GM20431 (cell line): ENCODE measurements at regions not wholly inside any gene's neighbourhood (a gene's known extent, or its start where the extent isn't known, plus 50 kb on each side); places are given as distances from the start of the nearest gene placed in this dataset.

Experiments used
- in situ Hi-C: fragments of 300-500 bp; cut with MseI, MboI; formaldehyde crosslinking; loops from one replicate; pipeline ENCODE4 v1.15.0; 2020; ENCODE audit warnings: low sequenced_read_pairs; ENCODE audit not compliant: unreplicated experiment

DNA sequence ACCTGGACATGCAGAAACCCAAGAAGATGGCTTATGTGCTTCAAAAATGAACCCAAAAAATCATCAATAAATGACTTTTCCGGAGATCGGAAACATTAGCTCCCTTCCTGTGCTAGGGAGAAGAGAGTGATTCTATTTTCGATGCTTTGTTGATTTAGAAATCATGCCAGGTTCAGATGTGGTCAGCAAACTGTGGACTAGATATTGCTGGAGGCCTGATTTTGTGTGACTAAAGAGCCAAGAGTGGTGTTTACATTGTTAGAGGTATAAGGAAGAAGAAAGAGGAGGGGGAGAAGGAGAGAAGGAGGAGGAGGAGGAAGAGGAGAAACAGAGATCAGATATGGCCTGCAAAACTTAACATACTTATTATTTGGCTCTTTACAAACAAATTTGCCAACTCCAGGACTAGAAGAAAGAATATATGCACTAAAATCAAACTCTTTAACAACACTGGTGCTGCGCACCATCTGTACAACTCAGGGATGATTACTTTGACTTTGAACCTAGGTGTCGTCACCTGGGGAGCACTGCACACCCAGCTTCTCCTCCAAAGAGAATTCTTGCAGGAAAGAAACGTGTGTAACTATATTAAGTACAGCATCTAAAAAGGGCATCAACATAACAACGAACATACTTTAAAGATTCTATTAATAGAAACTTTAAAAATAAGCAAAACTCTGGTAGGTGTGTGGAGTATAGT is 664.9 kb upstream of the LCORL start:
- in situ Hi-C loops: no loop called here

DNA sequence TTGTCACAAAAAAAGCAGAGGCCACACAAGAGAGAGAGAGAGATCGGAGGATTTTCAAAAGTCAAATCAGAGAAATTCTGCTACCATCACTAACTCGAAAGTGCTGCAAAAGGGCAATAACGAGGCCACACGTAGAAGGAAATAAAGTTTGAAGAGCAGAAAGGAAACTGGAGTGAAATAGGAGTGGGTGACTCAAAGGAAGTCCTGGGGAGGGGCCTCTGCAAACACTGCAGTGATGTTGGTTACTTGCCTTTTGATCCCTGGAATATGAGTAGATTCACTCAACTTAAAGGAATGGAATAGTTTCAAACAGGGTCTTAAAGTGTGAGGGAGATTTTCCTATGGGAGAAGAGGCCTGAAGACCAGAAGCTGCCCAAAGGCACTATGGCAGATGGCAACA is 663.4 kb upstream of the LCORL start:
- in situ Hi-C loops: no loop called here

DNA sequence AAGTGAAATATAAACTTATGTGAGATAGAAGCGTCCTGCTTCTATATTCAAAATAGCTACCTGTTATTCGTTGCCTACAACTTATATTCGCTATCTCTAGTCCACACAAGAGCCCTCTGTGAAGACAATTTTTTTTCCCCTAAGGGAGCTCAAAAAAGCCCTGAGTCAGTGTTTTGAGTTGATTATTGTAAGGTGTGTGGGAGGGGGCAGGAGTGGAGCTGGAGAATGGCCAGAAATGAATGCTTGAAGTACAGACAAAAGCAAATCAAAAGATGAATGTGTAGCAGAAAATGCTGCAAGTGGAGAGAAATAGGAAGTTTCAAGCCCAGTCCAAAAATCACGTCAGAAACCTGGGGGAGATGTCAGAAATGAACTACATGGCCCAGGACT is 655.0 kb upstream of the LCORL start:
- in situ Hi-C loops: no loop called here

DNA sequence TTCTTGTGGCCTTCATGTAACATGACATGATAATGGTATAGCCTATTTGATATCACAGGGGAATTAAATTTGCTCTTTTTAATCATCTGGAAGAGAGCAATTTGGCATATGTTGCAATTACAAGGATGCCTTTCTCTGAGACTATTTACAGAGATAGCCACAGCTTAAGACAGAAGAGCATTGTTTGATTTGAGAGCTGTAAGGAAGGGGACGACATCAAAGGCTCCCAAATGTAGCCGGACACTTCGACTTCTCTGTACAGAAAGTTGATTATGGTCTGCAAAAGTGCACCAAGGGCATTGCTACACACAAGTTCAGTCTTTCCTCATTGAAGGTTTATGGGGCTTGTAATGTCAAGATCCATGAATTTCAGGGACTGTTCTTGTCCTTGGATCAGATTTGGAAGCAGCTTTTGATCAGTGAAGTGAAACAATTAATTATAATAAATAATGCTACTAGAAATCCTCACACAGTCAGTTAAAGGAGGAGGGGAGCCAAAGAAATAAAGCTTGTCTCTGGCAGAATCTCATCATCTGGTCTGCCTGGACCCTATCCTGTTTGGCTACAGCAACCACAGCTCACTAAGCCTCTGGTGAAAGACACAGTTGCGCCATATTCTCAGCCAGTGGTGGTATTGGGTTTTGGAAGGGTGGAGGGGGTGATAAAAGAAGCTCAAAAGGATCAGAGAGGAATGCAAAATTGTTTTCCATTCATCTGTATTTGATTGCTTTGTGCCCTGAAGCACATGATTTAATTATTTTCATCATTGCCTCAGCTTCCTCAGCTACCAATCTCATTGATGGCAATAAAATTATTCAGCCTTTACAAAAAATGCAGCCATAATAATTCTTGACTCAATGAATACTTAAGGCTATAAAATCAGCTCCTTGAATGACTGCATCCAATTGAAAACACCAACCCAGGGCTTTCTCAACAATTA is 654.3 kb upstream of the LCORL start:
- in situ Hi-C loops: no loop called here

DNA sequence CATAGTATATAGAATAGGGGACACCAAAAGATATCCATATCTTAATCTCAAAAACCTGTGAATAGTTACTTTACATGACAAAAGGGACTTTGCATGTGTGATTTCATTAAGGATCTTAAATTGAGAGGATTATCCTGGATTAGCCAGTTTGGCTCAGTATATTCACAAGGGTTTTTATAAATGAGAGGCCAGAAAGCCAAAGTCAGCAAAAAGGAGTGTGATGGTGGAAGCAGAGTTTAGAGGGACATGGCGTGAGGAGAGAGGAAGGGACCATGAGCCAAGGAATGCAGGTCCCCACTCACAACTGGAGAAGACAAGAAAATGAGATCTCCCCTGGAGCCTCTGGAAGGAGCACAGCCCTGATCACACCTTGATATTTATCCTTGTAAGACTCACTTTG is 648.5 kb upstream of the LCORL start:
- in situ Hi-C loops: no loop called here

DNA sequence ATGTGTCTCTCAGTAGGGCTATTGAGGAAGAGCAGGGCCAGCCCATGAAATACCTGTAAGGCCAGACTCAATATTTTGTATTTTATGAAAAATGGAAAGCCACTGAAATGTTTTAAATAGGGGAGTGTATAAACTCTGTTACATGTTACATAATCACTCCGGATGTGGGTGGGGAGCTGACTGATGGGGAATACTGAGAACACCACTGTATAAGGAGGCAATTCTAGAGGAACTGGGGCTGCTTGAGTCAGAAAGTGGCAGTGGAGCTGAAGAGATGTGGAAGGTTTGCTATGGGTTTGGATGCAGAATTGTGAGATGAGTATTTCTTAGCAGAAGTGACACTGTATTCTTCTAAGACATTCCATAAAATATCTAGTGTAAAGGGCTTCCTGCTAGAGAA is 647.8 kb upstream of the LCORL start:
- in situ Hi-C loops: no loop called here

- in situ Hi-C loops: no loop called here
These were observed 644.8 kb upstream of the LCORL start for GRCh38 chr4:18666322-18666721.

DNA sequence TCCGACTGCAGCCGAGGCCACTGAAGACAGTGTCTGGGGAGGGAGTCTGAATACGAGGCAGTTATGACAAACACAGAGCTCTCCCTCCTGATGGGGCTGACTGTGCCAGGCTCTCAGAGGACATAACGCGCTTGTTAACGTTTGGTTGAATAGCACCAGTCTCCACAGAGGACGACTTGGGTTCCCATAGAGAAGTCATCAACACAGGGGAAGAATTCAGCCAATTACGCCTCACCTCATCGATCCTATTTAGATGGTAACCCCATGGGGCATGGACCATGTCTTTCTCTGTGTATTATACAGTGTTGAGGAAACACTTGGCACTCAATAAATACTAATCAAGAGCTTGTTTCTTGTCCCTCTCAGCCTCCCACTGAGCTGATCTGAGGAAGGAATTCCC is 642.6 kb upstream of the LCORL start:
- in situ Hi-C loops: no loop called here

DNA sequence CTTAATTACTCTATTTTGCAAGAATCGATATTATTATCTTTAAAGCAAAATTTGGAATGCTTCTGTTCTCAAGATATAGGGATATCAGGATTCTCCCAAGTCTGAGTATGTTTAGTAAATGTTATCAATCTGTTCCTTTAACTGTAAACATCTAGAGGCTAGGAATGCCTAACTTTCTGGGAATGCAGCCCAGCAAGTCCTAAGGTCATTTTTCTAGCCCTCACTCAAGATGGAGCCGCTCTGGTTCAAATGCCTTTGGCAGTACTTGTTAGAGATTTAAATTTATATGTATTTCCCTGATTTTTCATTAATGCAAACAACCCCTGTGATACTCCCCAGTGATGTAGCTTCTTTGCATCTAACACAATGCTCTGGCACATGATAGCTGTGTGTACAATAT is 623.8 kb upstream of the LCORL start:
- in situ Hi-C loops: no loop called here

GRCh38 chr4:18641334-18641733 is 619.8 kb upstream of the LCORL start:
- in situ Hi-C loops: no loop called here

DNA sequence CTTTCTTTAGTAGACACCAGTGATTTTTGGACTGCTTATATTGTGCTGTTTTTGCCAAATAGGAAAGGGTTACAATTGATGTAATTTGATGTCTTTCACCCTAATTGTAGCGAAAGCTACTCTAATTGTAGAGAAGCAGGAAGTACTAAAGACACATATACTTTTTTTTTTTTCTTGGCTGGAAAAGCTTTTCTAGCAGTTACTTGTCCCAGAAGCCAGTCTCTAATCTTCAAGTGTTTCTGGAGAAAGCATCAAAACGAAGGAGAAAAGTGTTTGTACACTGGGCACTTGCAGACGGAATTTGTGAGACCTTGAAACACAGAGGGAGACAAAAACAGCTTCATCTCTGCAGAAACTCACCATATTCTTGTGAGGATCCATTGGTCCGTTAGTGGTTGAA is 616.5 kb upstream of the LCORL start:
- in situ Hi-C loops: no loop called here

DNA sequence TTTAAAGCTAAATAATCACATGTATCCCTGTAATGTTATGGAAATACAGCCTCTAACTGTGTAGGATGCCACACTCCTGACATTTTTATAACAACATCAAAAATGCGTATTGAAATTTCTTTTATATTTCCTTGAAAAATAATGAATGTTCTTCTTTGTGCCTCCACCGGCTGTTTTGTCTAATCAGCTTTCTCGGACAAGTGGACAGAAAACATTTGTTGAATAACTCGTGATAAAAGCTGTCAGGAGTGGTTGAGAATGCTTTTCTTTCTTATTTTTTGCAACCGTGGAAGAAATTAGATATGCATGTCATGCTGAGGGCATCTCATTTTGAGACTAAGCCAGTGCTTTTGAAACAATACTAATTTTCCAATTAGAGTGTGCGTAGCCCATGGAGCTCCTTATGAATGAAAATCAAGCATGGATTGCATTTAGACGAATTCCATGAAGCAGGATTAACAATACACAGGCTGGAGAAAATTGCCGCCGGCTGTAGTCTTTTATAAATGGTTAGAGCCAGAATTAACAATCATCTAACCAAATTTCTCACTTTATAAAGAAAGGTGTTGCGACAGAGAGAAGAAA is 614.5 kb upstream of the LCORL start:
- in situ Hi-C loops: no loop called here

- in situ Hi-C loops: no loop called here
These were observed 614.0 kb upstream of the LCORL start for GRCh38 chr4:18635531-18635930.

GRCh38 chr4:18631586-18631985 is 610.0 kb upstream of the LCORL start:
- in situ Hi-C loops: no loop called here

DNA sequence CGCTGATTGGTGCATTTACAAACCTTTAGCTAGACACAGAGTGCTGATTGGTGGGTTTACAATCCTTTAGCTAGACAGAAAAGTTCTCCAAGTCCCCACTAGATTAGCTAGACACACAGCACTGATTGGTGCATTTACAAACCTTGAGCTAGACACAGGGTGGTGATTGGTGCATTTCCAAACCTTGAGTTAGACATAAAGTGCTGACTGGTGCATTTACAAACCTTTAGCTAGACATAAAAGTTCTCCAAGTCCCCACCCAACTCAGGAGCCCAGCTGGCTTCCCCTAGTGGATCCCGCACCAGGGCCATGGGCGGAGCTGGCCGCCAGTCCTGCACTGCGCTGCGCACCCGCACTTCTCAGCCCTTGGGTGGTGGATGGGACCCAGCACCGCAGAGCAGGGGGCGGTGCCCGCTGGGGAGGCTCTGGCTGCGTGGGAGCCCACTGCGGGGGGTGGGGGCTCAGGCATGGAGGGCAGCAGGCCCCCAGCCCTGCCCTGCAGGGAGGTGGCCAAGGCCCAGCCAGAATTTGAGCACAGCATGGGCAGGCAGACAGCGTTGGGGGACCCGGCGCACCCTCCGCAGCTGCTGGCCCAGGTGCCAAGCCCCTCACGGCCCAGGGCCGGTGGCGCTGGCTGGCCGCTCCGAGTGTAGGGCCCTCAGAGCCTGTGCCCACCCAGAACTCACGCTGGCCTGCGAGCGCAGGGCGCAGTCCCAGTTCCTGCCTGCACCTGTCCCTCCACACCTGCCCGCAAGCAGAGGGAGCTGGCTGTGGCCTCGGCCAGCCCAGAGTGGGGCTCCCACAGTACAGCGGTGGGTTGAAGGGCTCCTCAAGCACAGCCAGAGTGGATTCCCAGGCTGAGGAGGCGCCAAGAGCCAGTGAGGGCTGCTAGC is 608.9 kb upstream of the LCORL start:
- in situ Hi-C loops: no loop called here

- in situ Hi-C loops: no loop called here
These were observed 606.0 kb upstream of the LCORL start for GRCh38 chr4:18627447-18628005.

- in situ Hi-C loops: no loop called here
These were observed 605.4 kb upstream of the LCORL start for GRCh38 chr4:18626996-18627395.

DNA sequence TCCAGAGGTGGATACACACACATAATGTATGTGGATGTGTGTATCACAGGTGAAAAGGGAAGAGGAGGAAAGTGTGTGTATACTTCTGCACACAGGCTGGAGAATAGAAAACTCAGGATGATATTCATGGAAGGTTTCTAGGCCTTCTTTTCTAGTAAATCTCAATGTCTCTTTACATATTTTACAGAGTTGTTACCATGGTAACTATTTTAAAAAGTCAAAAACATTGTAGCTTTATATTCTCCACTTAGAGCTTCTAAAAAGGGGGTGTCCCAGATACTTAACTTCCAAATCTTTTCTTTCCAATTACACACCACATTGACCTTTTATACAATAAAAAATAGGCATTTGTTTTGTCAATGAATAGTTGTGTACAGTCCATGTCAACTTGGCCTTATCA is 604.8 kb upstream of the LCORL start:
- in situ Hi-C loops: no loop called here

- in situ Hi-C loops: no loop called here
These were observed 599.6 kb upstream of the LCORL start for GRCh38 chr4:18621186-18621585.

DNA sequence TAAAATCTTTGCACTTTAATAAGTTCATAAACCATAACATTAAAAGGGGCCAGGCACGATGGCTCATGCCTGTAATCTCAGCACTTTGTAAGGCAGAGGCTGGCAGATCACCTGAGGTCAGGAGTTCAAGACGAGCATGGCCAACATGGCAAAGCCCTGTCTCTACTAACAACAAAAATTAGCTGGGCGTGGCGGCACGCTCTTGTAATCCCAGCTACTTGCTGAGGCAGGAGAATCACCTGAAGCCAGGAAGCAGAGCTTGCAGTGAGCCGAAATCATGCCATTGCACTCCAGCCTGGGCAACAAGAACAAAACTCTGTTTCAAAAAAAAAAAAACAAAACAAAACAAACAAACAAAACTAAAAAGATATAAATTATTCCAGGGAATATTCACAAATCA is 595.2 kb upstream of the LCORL start:
- in situ Hi-C loops: no loop called here
